Ascending aorta (tissue), 2 donors: ENCODE measurements at regions not wholly inside any gene's neighbourhood (a gene's known extent, or its start where the extent isn't known, plus 50 kb on each side); places are given as distances from the start of the nearest gene placed in this dataset.

Source experiments
- DNase-seq, 2 donors: peaks; one replicate each; pipeline ENCODE4 v3.0.0-alpha.2; 2019; ENCODE audit warnings: low spot score in 2 of 2
- H3K27ac ChIP-seq, 2 donors: fragments of 200-600 bp; sonication (generic); one replicate each; pipeline ENCODE4 v1.5.1; 2016 to 2017; ENCODE audit warnings: mild to moderate bottlenecking in 1 of 2
- H3K27me3 ChIP-seq: fragments of 200-600 bp; sonication (generic); one replicate; pipeline ENCODE4 v1.5.1; 2017
- H3K36me3 ChIP-seq, 2 donors: fragments of 200-600 bp; sonication (generic); one replicate each; pipeline ENCODE4 v1.5.1; 2016
- H3K4me1 ChIP-seq, 2 donors: fragments of 200-600 bp; sonication (generic); one replicate each; pipeline ENCODE4 v1.5.1; 2016 to 2017; ENCODE audit warnings: mild to moderate bottlenecking in 1 of 2
- H3K4me3 ChIP-seq, 2 donors: fragments of 200-600 bp; sonication (generic); one replicate each; pipeline ENCODE4 v1.5.1; 2016 to 2017; ENCODE audit warnings: mild to moderate bottlenecking in 1 of 2
- H3K9me3 ChIP-seq, 2 donors: fragments of 200-600 bp; sonication (generic); one replicate each; pipeline ENCODE4 v1.5.1; 2016
- intact Hi-C: fragments of 100-400 bp; cut with DNase I; formaldehyde crosslinking; loops from one replicate; pipeline ENCODE4 v1.15.1; 2023
- TF ChIP-seq, protein P1 (sequence below), 3 experiments: fragments of 200-600 bp in 2 of 3; fragments of 450-650 bp in 1 of 3; sonication (generic) in 2 of 3; IDR thresholded peaks; one replicate each; pipeline ENCODE4 v1.5.1; 2016 to 2019; ENCODE audit warnings: antibody characterized with exemption in 3 of 3, mild to moderate bottlenecking in 1 of 3, moderate library complexity in 1 of 3

DNA sequence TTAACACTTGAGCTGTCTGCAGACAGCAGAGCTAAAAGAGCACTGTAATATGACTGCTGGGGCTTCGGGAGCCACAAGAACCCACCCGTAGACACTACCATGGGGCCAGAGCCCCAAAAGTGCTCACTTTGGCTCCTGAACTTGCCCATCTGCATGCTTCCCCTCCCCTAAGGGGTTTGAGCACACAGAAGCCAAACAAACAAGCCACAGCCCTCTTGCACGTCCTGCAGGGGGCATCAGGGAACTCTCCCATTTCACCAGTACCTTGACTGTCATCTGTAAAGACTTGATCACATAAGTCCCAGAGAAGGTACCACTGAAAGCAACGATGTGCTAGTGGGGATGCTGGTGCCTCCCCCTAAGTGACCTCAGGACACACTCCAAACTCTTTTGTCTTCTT, 681.8 kb downstream of the SEMA5A start:
- H3K9me3 ChIP-seq, result no peaks in the 10 kb centered on the region
- intact Hi-C loops, result no loop called here
- no peak for DNase-seq
- TF ChIP-seq, protein P1, sequence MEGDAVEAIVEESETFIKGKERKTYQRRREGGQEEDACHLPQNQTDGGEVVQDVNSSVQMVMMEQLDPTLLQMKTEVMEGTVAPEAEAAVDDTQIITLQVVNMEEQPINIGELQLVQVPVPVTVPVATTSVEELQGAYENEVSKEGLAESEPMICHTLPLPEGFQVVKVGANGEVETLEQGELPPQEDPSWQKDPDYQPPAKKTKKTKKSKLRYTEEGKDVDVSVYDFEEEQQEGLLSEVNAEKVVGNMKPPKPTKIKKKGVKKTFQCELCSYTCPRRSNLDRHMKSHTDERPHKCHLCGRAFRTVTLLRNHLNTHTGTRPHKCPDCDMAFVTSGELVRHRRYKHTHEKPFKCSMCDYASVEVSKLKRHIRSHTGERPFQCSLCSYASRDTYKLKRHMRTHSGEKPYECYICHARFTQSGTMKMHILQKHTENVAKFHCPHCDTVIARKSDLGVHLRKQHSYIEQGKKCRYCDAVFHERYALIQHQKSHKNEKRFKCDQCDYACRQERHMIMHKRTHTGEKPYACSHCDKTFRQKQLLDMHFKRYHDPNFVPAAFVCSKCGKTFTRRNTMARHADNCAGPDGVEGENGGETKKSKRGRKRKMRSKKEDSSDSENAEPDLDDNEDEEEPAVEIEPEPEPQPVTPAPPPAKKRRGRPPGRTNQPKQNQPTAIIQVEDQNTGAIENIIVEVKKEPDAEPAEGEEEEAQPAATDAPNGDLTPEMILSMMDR (IDR thresholded peaks at IDR 0.05), result no peak
- H3K4me3 ChIP-seq, result no peak overlapping the region
- no peaks in the 10 kb centered on the region for H3K36me3 ChIP-seq
- no peaks in the 10 kb centered on the region for H3K4me1 ChIP-seq
- no peak overlapping the region for H3K27ac ChIP-seq
- H3K27me3 ChIP-seq, result no peaks in the 10 kb centered on the region

DNA sequence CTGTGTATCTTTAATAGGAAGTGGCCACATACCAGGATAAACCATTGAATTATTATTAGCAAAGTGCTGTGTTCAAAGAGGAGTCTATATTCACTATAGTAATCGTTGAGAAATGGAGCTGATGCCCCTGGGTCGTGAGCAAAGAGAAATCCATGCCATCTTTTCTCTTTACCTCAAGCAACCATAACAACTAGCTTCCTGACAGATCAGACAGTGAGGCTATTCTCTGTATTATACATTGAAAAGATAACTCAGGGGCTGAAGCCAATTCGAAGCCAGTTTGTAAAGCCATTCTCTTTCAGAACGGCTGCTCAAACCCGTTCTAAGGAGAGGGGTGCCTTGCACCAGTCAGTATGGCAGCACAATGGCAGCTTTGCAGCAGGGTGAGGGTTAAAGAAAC, 680.6 kb downstream of the SEMA5A start:
- Histone ChIP-seq H3K27ac (no peak overlapping the region), H3K4me3 (no peak overlapping the region), H3K36me3 (no peaks in the 10 kb centered on the region), H3K9me3 (no peaks in the 10 kb centered on the region), H3K4me1 (no peaks in the 10 kb centered on the region), H3K27me3 (no peaks in the 10 kb centered on the region)
- intact Hi-C loops, result no loop called here
- no peak for DNase-seq
- TF ChIP-seq, protein P1 (IDR thresholded peaks at IDR 0.05), result no peak

GRCh38 chr5:8865686-8866374, 680.0 kb downstream of the SEMA5A start:
- TF ChIP-seq, protein P1 (IDR thresholded peaks at IDR 0.05), result no peak
- DNase-seq, result no peak
- H3K36me3 ChIP-seq, result no peaks in the 10 kb centered on the region
- H3K4me3 ChIP-seq, result no peak overlapping the region
- no peaks in the 10 kb centered on the region for H3K9me3 ChIP-seq
- H3K27ac ChIP-seq, result no peak overlapping the region
- no peaks in the 10 kb centered on the region for H3K27me3 ChIP-seq
- intact Hi-C loops, result no loop called here
- H3K4me1 ChIP-seq, result no peaks in the 10 kb centered on the region

DNA sequence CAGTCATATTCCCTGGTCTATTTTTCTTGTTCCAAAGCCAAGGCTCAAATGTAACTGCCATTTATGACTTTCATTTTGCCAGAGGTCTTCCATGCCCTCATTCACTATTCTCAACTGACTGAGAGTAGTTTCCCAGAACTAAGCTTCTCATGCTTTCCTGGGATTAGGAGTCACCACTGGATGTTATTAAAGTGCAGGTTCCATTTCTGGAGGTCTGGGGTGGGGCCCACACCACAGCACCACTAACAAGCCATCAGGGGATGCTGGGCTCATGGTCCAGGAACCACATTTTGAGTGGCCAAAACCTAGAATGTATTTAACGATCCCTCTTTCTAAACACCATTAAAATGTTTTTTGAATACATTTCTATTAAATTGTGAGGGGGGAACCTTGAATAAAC, 677.6 kb downstream of the SEMA5A start:
- Histone ChIP-seq H3K9me3 (no peaks in the 10 kb centered on the region), H3K27me3 (no peaks in the 10 kb centered on the region), H3K4me3 (no peak overlapping the region), H3K4me1 (no peaks in the 10 kb centered on the region), H3K36me3 (no peaks in the 10 kb centered on the region), H3K27ac (no peak overlapping the region)
- TF ChIP-seq, protein P1 (IDR thresholded peaks at IDR 0.05), result no peak
- no peak for DNase-seq
- intact Hi-C loops, result no loop called here

DNA sequence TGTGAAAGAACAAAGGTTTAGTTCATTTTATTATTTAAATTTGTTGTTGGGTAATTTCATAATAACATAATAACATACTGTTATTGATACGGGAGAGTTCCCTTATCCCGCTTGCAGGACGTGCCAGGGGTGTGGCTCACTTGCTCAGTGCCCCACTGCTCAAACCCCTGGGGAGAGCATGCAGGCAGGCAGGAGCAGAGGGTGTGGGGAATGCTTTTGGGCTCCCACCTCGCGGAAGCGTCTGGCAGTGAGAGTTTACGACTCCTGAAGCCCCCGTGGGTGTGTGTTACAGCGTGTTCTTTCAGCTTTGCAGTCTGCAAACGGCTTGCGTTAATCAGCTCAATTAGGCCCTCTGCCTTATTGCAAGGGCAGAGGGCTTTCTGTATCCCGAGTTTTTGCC, 675.9 kb downstream of the SEMA5A start:
- DNase-seq, result no peak
- intact Hi-C loops, result no loop called here
- H3K4me1 ChIP-seq, result no peaks in the 10 kb centered on the region
- H3K27ac ChIP-seq, result no peak overlapping the region
- H3K4me3 ChIP-seq, result no peak overlapping the region
- no peaks in the 10 kb centered on the region for H3K36me3 ChIP-seq
- no peaks in the 10 kb centered on the region for H3K9me3 ChIP-seq
- TF ChIP-seq, protein P1 (IDR thresholded peaks at IDR 0.05), result no peak
- no peaks in the 10 kb centered on the region for H3K27me3 ChIP-seq
